ENCODE measurements at regions not wholly inside any gene's neighbourhood (a gene's known extent, or its start where the extent isn't known, plus 50 kb on each side); places are given as distances from the start of the nearest gene placed in this dataset.

DNA sequence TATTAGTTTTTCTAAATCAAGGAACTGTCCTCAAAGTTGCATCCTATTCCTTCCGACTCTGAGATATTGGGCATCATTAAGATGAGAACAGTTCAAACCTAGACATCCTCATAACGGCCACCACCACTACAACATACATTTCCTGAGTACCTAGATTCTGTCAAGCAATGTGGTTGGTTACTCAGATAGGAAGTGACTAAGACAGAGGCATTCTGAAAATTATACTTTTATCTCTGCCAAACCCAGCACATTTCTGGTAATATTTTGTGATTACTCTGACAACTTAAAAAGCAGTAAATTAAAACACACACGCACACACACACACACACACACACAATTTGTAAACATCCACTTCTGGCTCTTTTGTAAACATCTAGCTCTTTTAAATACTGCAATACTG, 291.2 kb upstream of the MEOX2 start:
- Histone ChIP-seq H3K4me1 (no peaks in the 10 kb centered on the region), H3K4me3 (ENCODE audit: low read depth, low read length) (no peak overlapping the region), H3K27me3 (peaks cover 5% of the 10 kb centered on the region; the same call in 1 of the 2 replicates), H3K36me3 (no peaks in the 10 kb centered on the region), H3K9me3 (no peaks in the 10 kb centered on the region)
- TF ChIP-seq, protein P1, sequence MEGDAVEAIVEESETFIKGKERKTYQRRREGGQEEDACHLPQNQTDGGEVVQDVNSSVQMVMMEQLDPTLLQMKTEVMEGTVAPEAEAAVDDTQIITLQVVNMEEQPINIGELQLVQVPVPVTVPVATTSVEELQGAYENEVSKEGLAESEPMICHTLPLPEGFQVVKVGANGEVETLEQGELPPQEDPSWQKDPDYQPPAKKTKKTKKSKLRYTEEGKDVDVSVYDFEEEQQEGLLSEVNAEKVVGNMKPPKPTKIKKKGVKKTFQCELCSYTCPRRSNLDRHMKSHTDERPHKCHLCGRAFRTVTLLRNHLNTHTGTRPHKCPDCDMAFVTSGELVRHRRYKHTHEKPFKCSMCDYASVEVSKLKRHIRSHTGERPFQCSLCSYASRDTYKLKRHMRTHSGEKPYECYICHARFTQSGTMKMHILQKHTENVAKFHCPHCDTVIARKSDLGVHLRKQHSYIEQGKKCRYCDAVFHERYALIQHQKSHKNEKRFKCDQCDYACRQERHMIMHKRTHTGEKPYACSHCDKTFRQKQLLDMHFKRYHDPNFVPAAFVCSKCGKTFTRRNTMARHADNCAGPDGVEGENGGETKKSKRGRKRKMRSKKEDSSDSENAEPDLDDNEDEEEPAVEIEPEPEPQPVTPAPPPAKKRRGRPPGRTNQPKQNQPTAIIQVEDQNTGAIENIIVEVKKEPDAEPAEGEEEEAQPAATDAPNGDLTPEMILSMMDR (IDR thresholded peaks at IDR 0.05; ENCODE audit: low read depth, low read length): no peak
- DNase-seq: no peak

DNA sequence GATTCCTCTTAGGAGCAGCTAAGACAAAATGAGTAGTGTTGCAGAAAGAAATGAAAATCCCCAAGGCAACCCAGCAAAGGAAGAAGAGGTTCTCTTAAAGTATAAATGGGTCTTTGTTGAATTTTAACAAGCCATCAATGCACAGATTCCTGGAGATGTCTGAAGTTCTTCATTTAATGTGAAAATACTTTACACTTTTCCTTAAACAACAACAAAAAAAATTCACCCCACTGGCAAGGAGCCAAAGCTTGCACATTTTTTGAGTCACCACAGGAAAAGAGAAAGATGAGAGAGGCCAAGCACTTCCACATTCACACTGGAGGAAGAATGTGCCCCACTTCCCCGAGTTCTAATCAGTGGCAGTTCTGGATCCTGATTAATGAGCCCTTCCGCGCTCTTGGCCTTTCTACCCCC, 286.4 kb upstream of the MEOX2 start:
- no peaks in the 10 kb centered on the region for H3K9me3 ChIP-seq
- no peak overlapping the region for H3K4me3 ChIP-seq (ENCODE audit: low read depth, low read length)
- no peaks in the 10 kb centered on the region for H3K4me1 ChIP-seq
- H3K27me3 ChIP-seq: no peaks in the 10 kb centered on the region
- no peak for DNase-seq
- H3K36me3 ChIP-seq: no peaks in the 10 kb centered on the region
- TF ChIP-seq, protein P1 (IDR thresholded peaks at IDR 0.05; ENCODE audit: low read depth, low read length): no peak

DNA sequence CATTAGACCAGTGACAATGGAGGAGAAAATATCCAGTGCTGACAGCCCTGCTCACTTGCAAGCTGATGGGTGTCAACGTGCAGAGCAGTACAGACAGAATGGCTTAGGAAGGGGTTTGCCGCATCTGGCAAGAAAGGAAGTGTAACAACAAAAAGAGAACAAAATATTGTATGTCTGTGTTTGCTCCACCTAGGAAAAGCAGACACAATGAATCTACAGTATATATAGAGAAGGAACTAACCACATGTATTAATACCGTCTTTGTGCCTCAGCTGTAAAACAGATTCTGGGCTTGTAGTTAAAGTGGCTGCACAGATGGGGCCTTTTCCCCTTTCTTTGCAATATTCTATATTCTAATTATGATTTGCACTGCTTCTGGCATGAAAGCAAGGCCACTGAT, 281.1 kb upstream of the MEOX2 start:
- no peak overlapping the region for H3K4me3 ChIP-seq (ENCODE audit: low read depth, low read length)
- H3K4me1 ChIP-seq: no peaks in the 10 kb centered on the region
- DNase-seq: no peak
- H3K27me3 ChIP-seq: no peaks in the 10 kb centered on the region
- TF ChIP-seq, protein P1 (IDR thresholded peaks at IDR 0.05; ENCODE audit: low read depth, low read length): no peak
- H3K9me3 ChIP-seq: no peaks in the 10 kb centered on the region
- no peaks in the 10 kb centered on the region for H3K36me3 ChIP-seq

DNA sequence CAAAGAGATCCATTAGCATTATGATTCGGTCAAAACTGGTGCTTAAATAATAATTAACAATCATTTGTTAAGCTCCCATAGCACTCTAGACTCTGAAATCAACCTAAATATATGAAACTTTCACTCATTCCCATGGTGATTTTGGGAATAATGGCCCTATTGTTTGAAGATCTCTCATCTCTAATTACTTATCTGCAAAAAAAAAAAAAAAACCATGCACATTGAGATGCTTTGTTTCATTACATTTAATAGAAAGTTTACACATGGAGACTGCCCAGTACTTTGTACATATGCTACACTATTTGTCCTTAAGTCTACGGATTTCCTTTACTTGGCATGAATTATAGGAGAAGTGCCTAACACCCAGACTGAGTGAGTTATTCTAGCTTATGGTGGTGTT, 280.6 kb upstream of the MEOX2 start:
- no peaks in the 10 kb centered on the region for H3K36me3 ChIP-seq
- no peak for DNase-seq
- no peaks in the 10 kb centered on the region for H3K27me3 ChIP-seq
- no peaks in the 10 kb centered on the region for H3K9me3 ChIP-seq
- H3K4me3 ChIP-seq (ENCODE audit: low read depth, low read length): no peak overlapping the region
- TF ChIP-seq, protein P1 (IDR thresholded peaks at IDR 0.05; ENCODE audit: low read depth, low read length): no peak
- H3K4me1 ChIP-seq: no peaks in the 10 kb centered on the region

DNA sequence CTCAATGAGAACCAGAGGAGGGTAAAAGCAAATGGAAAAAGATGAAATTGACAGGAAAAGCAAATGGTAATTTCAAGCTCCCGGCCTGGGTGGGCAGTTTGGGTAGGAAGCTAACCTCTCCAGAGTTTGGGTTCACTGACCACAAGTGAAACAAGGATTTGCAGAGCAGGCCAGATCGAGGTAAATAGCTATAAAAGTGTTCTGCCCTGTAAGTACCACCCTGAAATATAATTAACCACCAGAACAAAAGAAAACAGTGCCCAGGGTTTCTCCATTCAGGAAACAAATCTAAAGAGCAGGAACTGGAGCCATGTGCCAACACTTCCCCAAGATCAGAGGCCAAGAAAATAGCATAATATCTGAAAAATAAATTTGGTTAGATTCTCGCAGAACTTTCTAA, 276.7 kb upstream of the MEOX2 start:
- no peak for DNase-seq
- Histone ChIP-seq H3K36me3 (no peaks in the 10 kb centered on the region), H3K9me3 (no peaks in the 10 kb centered on the region), H3K4me3 (ENCODE audit: low read depth, low read length) (no peak overlapping the region), H3K27me3 (no peaks in the 10 kb centered on the region), H3K4me1 (no peaks in the 10 kb centered on the region)
- TF ChIP-seq, protein P1 (IDR thresholded peaks at IDR 0.05; ENCODE audit: low read depth, low read length): no peak

DNA sequence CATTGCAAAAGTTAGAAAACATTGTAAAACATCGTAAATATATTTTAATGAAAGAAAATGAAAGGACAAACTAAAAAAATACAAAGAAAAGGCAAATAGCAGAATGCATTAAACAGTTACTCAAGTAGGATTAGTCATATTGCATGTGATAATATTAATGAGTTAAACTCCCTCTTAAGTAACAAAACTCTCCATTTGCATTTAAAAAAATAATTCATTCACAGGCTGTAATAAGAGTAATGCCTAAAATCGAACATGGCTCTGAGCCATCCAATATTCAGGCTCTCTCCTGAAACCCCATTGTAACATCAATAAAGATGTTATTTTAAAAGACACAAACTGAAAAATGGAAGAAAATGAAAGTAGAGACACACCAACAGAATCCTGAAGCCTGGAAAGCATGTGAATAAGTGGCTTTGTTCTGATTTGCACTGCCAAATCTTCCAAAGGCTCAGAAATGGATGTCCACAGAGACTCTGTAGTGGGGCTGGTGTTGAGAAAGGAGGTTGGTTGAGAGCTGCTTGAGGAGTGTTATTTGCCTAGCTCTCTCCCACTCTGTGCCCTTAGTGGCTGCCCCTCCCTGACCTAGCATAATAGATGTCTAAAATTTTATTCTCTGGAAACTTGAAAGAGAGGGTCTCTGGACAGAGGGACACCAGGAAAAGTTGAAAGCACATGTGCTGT, 268.3 kb upstream of the MEOX2 start:
- no peak for DNase-seq
- Histone ChIP-seq H3K9me3 (no peaks in the 10 kb centered on the region), H3K4me3 (ENCODE audit: low read depth, low read length) (no peak overlapping the region), H3K27me3 (no peaks in the 10 kb centered on the region), H3K36me3 (no peaks in the 10 kb centered on the region), H3K4me1 (no peaks in the 10 kb centered on the region)
- TF ChIP-seq, protein P1 (IDR thresholded peaks at IDR 0.05; ENCODE audit: low read depth, low read length): no peak

All from BE2C (cell line).